ENCODE measurements at regions not wholly inside any gene's neighbourhood (a gene's known extent, or its start where the extent isn't known, plus 50 kb on each side); places are given as distances from the start of the nearest gene placed in this dataset.
A peak's percentile ranks its signal among the peaks of the same experiment; 100 is the strongest.

GRCh38 chr13:74288361-74288911 is 154.2 kb upstream of the KLF12 start:
- Histone ChIP-seq H3K14ac (ENCODE audit: insufficient read length) (no peak overlapping the region), H4K5ac (ENCODE audit: insufficient read length, low read depth, low read length) (no peak overlapping the region), H3K27me3 (replicated peaks in 1 of 4; ENCODE audit: control insufficient read depth in 3 of 4, extremely low read depth in 1 of 4, insufficient read depth in 3 of 4, low read length in 3 of 4) (peaks cover 0 to 1% (median 0%) of the 10 kb centered on the region in 4 experiments; a peak in 1 of 7 replicates), H2AFZ (ENCODE audit: low read length) (peak overlapping the region; percentile 94), H4K20me1 (replicated peaks in 1 of 2; ENCODE audit: control insufficient read depth in 1 of 2, insufficient read depth in 2 of 2, low read length in 2 of 2) (no peaks in the 10 kb centered on the region), H2BK12ac (ENCODE audit: low read depth, low read length) (peak overlapping the region; percentile 44), H3K23ac (ENCODE audit: insufficient read length) (no peak overlapping the region), H2BK20ac (ENCODE audit: low read length) (no peak overlapping the region), H3K23me2 (ENCODE audit: low read depth, low read length) (no peaks in the 10 kb centered on the region; the same call in 1 of the 2 replicates), H2AK5ac (ENCODE audit: low read depth, low read length) (no peak overlapping the region), H4K8ac (ENCODE audit: extremely low read depth, insufficient read depth, low read length) (no peak overlapping the region), H3K79me2 (ENCODE audit: control insufficient read depth in 1 of 2, insufficient read depth in 2 of 2, low read length in 2 of 2) (no peaks in the 10 kb centered on the region), H3K4me2 (ENCODE audit: insufficient read depth in 1 of 2, low read depth in 2 of 2, low read length in 2 of 2) (peak overlapping the region; percentile 6 to 45; a peak in 2 of 4 replicates), H3K79me1 (ENCODE audit: low read depth, low read length) (no peaks in the 10 kb centered on the region), H3K36me3 (ENCODE audit: control insufficient read depth in 2 of 4, insufficient read depth in 4 of 4, low read length in 3 of 4) (no peaks in the 10 kb centered on the region), H3K27ac (ENCODE audit: low read depth, low read length) (no peak overlapping the region), H4K91ac (replicated peaks; ENCODE audit: insufficient read length, low read length) (no peak overlapping the region), H3K4ac (replicated peaks; ENCODE audit: insufficient read length, low read depth, low read length) (no peak overlapping the region), H3K4me3 (ENCODE audit: extremely low read depth in 1 of 4, insufficient read depth in 2 of 4, low read depth in 3 of 4, low read length in 4 of 4) (no peak overlapping the region), H2BK5ac (ENCODE audit: low read depth, low read length) (peak overlapping the region; percentile 13; the same call in 1 of the 2 replicates), H3K56ac (replicated peaks; ENCODE audit: insufficient read length, low read depth, low read length) (no peak overlapping the region), H3K18ac (ENCODE audit: extremely low read depth, low read length) (no peak overlapping the region), H2BK15ac (ENCODE audit: low read length) (0 out of 2 replicates have a peak overlapping the region, but pooled peaks have one; percentile 22), H3K9ac (replicated peaks in 1 of 4; ENCODE audit: extremely low read depth in 1 of 4, low read depth in 3 of 4, low read length in 3 of 4) (peak overlapping the region in 1 of 4 experiments; percentile 5; a peak in 1 of 7 replicates), H3K9me3 (ENCODE audit: insufficient read depth in 2 of 2, low read depth in 1 of 2, low read length in 1 of 2) (no peaks in the 10 kb centered on the region), H3K4me1 (replicated peaks in 1 of 4; ENCODE audit: control insufficient read depth in 3 of 4, insufficient read depth in 4 of 4, low read length in 3 of 4) (peaks cover 8 to 20% (median 16%) of the 10 kb centered on the region in 4 experiments; a peak in 6 of 7 replicates), H2BK120ac (replicated peaks; ENCODE audit: low read depth, low read length) (no peak overlapping the region)
- TF ChIP-seq CTBP2 (IDR thresholded peaks at IDR 0.05; ENCODE audit: borderline replicate concordance, insufficient read depth, insufficient read length, low read length) (no peak), CHD2 (IDR thresholded peaks at IDR 0.05; ENCODE audit: low read length) (no peak)
- ChIA-PET POLR2A (ENCODE audit: partially characterized antibody) (interaction anchor here (0.8 kb wide), 1 partner anchor 153 kb away, joined by 3 read pairs; no protein-coding TSS in a partner anchor), CTCF (ENCODE audit: partially characterized antibody) (interaction anchor here (0.6 to 2.3 kb wide), 17 partner anchors 13 to 963 kb away, joined by 3 to 10 read pairs (median 3); no protein-coding TSS in a partner anchor)
- DNase-seq (ENCODE audit: low read depth in 1 of 2, low spot score in 2 of 2) (peak in 1 of 2 experiments; percentile 47), FAIRE-seq (no peak)
- WGBS, 2 experiments (ENCODE audit: extremely low coverage in 1 of 2, insufficient coverage in 1 of 2, insufficient read length in 1 of 2, insufficient replicate concordance in 2 of 2, low coverage in 1 of 2, low lambda C conversion rate in 2 of 2, missing lambda C conversion rate in 1 of 2) = 77% methylated on average over 10 of the region's 10 CpGs; no CpG with 5 or more reads in 1 of the 2 experiments
